MM.1S (cell line): ENCODE measurements at regions not wholly inside any gene's neighbourhood (a gene's known extent, or its start where the extent isn't known, plus 50 kb on each side); places are given as distances from the start of the nearest gene placed in this dataset.

Source experiments
- DNase-seq: peaks from one replicate; pipeline ENCODE4 v3.0.0-alpha.2; 2015
- H2AFZ ChIP-seq: fragments of 300-600 bp; sonication (generic); 2 replicates; pipeline ENCODE4 v1.6.0; 2016; ENCODE audit warnings: antibody characterized with exemption, low read length
- H3F3A ChIP-seq: fragments of 300-600 bp; sonication (generic); 2 replicates; pipeline ENCODE4 v1.6.1; 2016; ENCODE audit warnings: mild to moderate bottlenecking, antibody characterized with exemption, low read length, moderate library complexity, mixed read lengths; ENCODE audit not compliant: insufficient read depth
- H3K27ac ChIP-seq: fragments of 300-600 bp; sonication (generic); 2 replicates; pipeline ENCODE4 v1.5.1; 2016; ENCODE audit warnings: mild to moderate bottlenecking, low read length
- H3K27me3 ChIP-seq: fragments of 300-600 bp; sonication (generic); replicated peaks from 2 replicates; pipeline ENCODE4 v1.6.0; 2016; ENCODE audit warnings: low read length; ENCODE audit not compliant: insufficient read depth
- H3K36me3 ChIP-seq: fragments of 300-600 bp; sonication (generic); replicated peaks from 2 replicates; pipeline ENCODE4 v1.6.1; 2016; ENCODE audit warnings: mild to moderate bottlenecking, low read length, mixed read lengths; ENCODE audit not compliant: insufficient read depth
- H3K4me1 ChIP-seq: fragments of 300-600 bp; sonication (generic); 2 replicates; pipeline ENCODE4 v1.6.1; 2016; ENCODE audit warnings: low read length, mixed read lengths
- H3K4me2 ChIP-seq: fragments of 300-600 bp; sonication (generic); 2 replicates; pipeline ENCODE4 v1.6.0; 2016; ENCODE audit warnings: low read depth, low read length
- H3K4me3 ChIP-seq: fragments of 300-600 bp; sonication (generic); 2 replicates; pipeline ENCODE4 v1.5.1; 2016; ENCODE audit warnings: low read length, mixed read lengths
- H3K79me2 ChIP-seq: fragments of 300-600 bp; sonication (generic); 2 replicates; pipeline ENCODE4 v1.6.1; 2016; ENCODE audit warnings: mixed run types, low read length, mixed read lengths
- H3K9ac ChIP-seq: fragments of 300-600 bp; sonication (generic); 2 replicates; pipeline ENCODE4 v1.6.1; 2016; ENCODE audit warnings: low read length, mixed read lengths
- H3K9me2 ChIP-seq: fragments of 300-600 bp; sonication (generic); replicated peaks from 2 replicates; pipeline ENCODE4 v1.6.1; 2016; ENCODE audit warnings: mild to moderate bottlenecking, low read length, mixed read lengths; ENCODE audit not compliant: insufficient read depth
- H3K9me3 ChIP-seq: fragments of 300-600 bp; sonication (generic); replicated peaks from 2 replicates; pipeline ENCODE4 v1.6.1; 2016; ENCODE audit warnings: mild to moderate bottlenecking, low read length, mixed read lengths; ENCODE audit not compliant: insufficient read depth
- H4K20me1 ChIP-seq: fragments of 300-600 bp; sonication (generic); 2 replicates; pipeline ENCODE4 v1.6.1; 2016; ENCODE audit warnings: mild to moderate bottlenecking, low read length, moderate library complexity, mixed read lengths; ENCODE audit not compliant: insufficient read depth
- EZH2 ChIP-seq: fragments of 300-600 bp; sonication (generic); optimal IDR thresholded peaks from 2 replicates; pipeline ENCODE3; 2017; ENCODE audit warnings: low read depth, mild to moderate bottlenecking, antibody characterized with exemption, low read length, mixed read lengths
- EZH2phosphoT487 ChIP-seq: fragments of 300-600 bp; sonication (generic); IDR thresholded peaks from 2 replicates; pipeline ENCODE4 v1.6.1; 2018; ENCODE audit warnings: antibody characterized with exemption, low read length
- TF ChIP-seq, protein P1 (sequence below): fragments of 300-600 bp; sonication (generic); IDR thresholded peaks from 2 replicates; pipeline ENCODE4 v1.5.1; 2016; ENCODE audit warnings: antibody characterized with exemption, low read length, mixed read lengths

DNA sequence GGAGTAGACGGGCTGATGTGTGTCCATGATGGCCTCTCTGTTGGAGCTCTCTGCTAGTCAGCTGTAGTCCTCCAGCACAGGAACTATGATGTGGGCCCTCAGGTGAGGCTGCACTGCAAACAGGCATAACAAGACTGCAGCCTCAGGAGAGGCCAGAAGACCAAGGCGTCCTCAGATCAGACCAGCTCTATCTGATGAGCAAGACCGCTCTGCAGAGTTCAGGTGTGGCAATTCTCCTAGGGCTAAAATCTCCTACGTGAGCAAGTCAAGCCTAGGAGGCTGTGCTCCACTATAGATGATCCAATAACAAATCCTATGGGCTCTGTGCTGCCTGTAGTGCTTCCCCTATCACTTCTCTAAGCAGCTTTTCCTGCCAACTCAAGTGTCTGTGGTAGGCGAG is 633.4 kb upstream of the SYNCRIP start:
- H3K9me2 ChIP-seq = no peaks in the 10 kb centered on the region
- no peak overlapping the region for H3K27ac ChIP-seq
- H3K4me3 ChIP-seq = no peak overlapping the region
- TF ChIP-seq EZH2 = no peak
- TF ChIP-seq, protein P1, sequence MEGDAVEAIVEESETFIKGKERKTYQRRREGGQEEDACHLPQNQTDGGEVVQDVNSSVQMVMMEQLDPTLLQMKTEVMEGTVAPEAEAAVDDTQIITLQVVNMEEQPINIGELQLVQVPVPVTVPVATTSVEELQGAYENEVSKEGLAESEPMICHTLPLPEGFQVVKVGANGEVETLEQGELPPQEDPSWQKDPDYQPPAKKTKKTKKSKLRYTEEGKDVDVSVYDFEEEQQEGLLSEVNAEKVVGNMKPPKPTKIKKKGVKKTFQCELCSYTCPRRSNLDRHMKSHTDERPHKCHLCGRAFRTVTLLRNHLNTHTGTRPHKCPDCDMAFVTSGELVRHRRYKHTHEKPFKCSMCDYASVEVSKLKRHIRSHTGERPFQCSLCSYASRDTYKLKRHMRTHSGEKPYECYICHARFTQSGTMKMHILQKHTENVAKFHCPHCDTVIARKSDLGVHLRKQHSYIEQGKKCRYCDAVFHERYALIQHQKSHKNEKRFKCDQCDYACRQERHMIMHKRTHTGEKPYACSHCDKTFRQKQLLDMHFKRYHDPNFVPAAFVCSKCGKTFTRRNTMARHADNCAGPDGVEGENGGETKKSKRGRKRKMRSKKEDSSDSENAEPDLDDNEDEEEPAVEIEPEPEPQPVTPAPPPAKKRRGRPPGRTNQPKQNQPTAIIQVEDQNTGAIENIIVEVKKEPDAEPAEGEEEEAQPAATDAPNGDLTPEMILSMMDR = no peak
- no peak for TF ChIP-seq EZH2phosphoT487
- H3K79me2 ChIP-seq = no peaks in the 10 kb centered on the region
- no peak for DNase-seq
- H3K4me2 ChIP-seq = no peak overlapping the region
- H3K27me3 ChIP-seq = no peaks in the 10 kb centered on the region
- H2AFZ ChIP-seq = no peak overlapping the region
- H3K36me3 ChIP-seq = no peaks in the 10 kb centered on the region
- no peaks in the 10 kb centered on the region for H3K9me3 ChIP-seq
- H3F3A ChIP-seq = no peaks in the 10 kb centered on the region
- H3K4me1 ChIP-seq = no peaks in the 10 kb centered on the region
- H3K9ac ChIP-seq = no peak overlapping the region
- no peaks in the 10 kb centered on the region for H4K20me1 ChIP-seq

DNA sequence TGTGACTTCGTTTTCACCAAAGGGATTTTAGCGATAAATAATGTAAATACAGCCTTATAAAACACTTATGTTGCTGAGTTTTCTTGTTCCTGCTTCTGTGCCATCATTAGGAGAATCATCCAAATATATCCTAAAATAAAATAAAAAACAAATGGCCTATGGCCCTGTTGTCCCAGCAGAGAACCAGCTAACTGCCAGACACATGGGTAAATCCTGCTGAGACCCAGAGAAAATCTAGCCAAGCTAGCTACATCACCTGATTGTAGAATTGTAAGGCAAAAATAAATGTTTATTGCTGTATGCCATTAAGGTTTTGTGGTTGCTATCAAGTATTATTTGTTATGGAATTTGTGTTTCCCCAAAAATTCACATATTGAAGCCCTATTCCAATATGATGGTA is 631.2 kb upstream of the SYNCRIP start:
- TF ChIP-seq EZH2phosphoT487 (no peak), EZH2 (no peak)
- TF ChIP-seq, protein P1 = no peak
- H3K27me3 ChIP-seq = no peaks in the 10 kb centered on the region
- H2AFZ ChIP-seq = no peak overlapping the region
- H3K79me2 ChIP-seq = no peaks in the 10 kb centered on the region
- no peak overlapping the region for H3K4me2 ChIP-seq
- no peak overlapping the region for H3K9ac ChIP-seq
- H3K36me3 ChIP-seq = no peaks in the 10 kb centered on the region
- DNase-seq = no peak
- no peaks in the 10 kb centered on the region for H3K4me1 ChIP-seq
- H3F3A ChIP-seq = no peaks in the 10 kb centered on the region
- H3K9me2 ChIP-seq = no peaks in the 10 kb centered on the region
- H3K27ac ChIP-seq = no peak overlapping the region
- H3K4me3 ChIP-seq = no peak overlapping the region
- H4K20me1 ChIP-seq = no peaks in the 10 kb centered on the region
- H3K9me3 ChIP-seq = no peaks in the 10 kb centered on the region

DNA sequence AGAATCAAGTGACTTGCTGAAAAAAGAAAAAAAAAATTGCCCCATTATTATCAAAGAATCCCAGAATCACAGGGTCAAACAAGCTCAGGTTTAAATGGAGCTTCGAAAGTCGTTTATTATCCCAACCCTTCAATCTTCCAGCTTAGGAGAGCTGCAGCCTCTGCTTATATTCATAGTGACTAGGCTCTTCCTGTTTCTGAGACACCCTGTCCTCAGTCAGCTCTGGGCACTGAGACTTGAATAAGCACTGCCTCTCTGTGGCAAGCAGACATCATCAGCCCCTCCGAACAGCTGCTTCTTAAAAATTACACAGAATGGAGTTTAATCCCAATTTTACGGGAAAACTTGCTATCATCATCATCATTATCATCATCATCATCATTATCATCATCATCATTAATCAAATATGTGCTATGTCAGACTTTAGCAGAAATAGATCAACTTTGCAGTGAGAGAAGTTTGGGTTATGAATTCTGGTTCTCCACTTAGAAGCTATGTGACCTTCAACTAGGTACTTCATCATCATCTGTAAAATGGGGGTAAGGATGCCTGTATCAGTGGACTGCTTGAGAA is 614.0 kb upstream of the SYNCRIP start:
- Histone ChIP-seq H3K36me3 (no peaks in the 10 kb centered on the region), H3K79me2 (no peaks in the 10 kb centered on the region), H3K9ac (no peak overlapping the region), H3K9me3 (no peaks in the 10 kb centered on the region), H3F3A (no peaks in the 10 kb centered on the region), H3K4me1 (no peaks in the 10 kb centered on the region), H3K4me2 (no peak overlapping the region), H3K27ac (no peak overlapping the region), H3K27me3 (no peaks in the 10 kb centered on the region), H2AFZ (no peak overlapping the region), H4K20me1 (no peaks in the 10 kb centered on the region), H3K4me3 (no peak overlapping the region), H3K9me2 (no peaks in the 10 kb centered on the region)
- no peak for DNase-seq
- TF ChIP-seq, protein P1 = no peak
- TF ChIP-seq EZH2phosphoT487 = no peak
- TF ChIP-seq EZH2 = no peak
